ENCODE measurements at regions not wholly inside any gene's neighbourhood (a gene's known extent, or its start where the extent isn't known, plus 50 kb on each side); places are given as distances from the start of the nearest gene placed in this dataset.
"Not testable (repeated sequence)": the region's sequence is repeated elsewhere in the genome, so short reads cannot be mapped to it uniquely, and the experiment has no call there.

GRCh38 chr13:52240752-52241151 lies 81.4 kb upstream of the NEK3 start:
- not testable (repeated sequence) for TF ChIP-seq CTCF (conservative IDR thresholded peaks at IDR 0.05; ENCODE audit: low read depth, low read length); BHLHE40 (IDR thresholded peaks at IDR 0.05; ENCODE audit: low read depth, low read length); NFE2L2 (IDR thresholded peaks at IDR 0.05; ENCODE audit: low read depth, low read length); ELK1 (IDR thresholded peaks at IDR 0.05; ENCODE audit: borderline replicate concordance, low read depth, low read length); POLR2A (IDR thresholded peaks at IDR 0.05; ENCODE audit: low read depth, low read length); MAZ (IDR thresholded peaks at IDR 0.05; ENCODE audit: borderline replicate concordance, low read depth, low read length); MXI1 (IDR thresholded peaks at IDR 0.05; ENCODE audit: borderline replicate concordance, low read depth, low read length); RFX5 (IDR thresholded peaks at IDR 0.05; ENCODE audit: low read depth, low read length); SMC3 (IDR thresholded peaks at IDR 0.05; ENCODE audit: low read depth, low read length); MAFK (IDR thresholded peaks at IDR 0.05; ENCODE audit: low read depth, low read length); RCOR1 (IDR thresholded peaks at IDR 0.05; ENCODE audit: insufficient replicate concordance, low read length); USF2 (IDR thresholded peaks at IDR 0.05; ENCODE audit: low read depth, low read length); RAD21 (IDR thresholded peaks at IDR 0.05; ENCODE audit: low read length); CHD1 (IDR thresholded peaks at IDR 0.05; ENCODE audit: low read depth, low read length)

Measured in IMR-90 (cell line).